Testis (tissue), 2 donors: ENCODE measurements at regions not wholly inside any gene's neighbourhood (a gene's known extent, or its start where the extent isn't known, plus 50 kb on each side); places are given as distances from the start of the nearest gene placed in this dataset.
A peak's percentile ranks its signal among the peaks of the same experiment; 100 is the strongest.

Experiments
- DNase-seq: peaks from one replicate; pipeline ENCODE4 v3.0.0-alpha.2; 2019
- H3K27ac ChIP-seq, 2 donors: fragments of 200-600 bp; sonication (generic); one replicate each; pipeline ENCODE4 v1.5.1; 2019
- H3K27me3 ChIP-seq: fragments of 200-600 bp; sonication (generic); one replicate; pipeline ENCODE4 v1.5.1; 2019
- H3K36me3 ChIP-seq: fragments of 200-600 bp; sonication (generic); one replicate; pipeline ENCODE4 v1.5.1; 2017; ENCODE audit warnings: low read depth; ENCODE audit errors: missing control alignments
- H3K4me1 ChIP-seq: fragments of 200-600 bp; sonication (generic); one replicate; pipeline ENCODE4 v1.5.1; 2019
- H3K4me3 ChIP-seq, 2 donors: fragments of 200-600 bp; sonication (generic); one replicate each; pipeline ENCODE4 v1.5.1; 2017 to 2019
- H3K9me3 ChIP-seq: fragments of 200-600 bp; sonication (generic); one replicate; pipeline ENCODE4 v1.5.1; 2017
- CTCF ChIP-seq, 3 experiments: fragments of 450-650 bp in 2 of 3; fragments of 200-600 bp in 1 of 3; sonication (generic) in 1 of 3; IDR thresholded peaks; one replicate each; pipeline ENCODE4 v1.5.1; 2016 to 2019; ENCODE audit warnings: antibody characterized with exemption in 3 of 3, mild to moderate bottlenecking in 2 of 3, moderate library complexity in 1 of 3
- POLR2A ChIP-seq: fragments of 450-650 bp; IDR thresholded peaks from one replicate; pipeline ENCODE4 v1.6.1; 2017; ENCODE audit warnings: antibody characterized with exemption, mild to moderate bottlenecking, moderate library complexity
- WGBS, 2 donors: methylation state at CpG; one replicate each; pipeline ENCODE4 v1.1.5; 2018; 5-methylcytosine and 5-hydroxymethylcytosine counted together
- intact Hi-C: fragments of 100-400 bp; cut with DNase I; formaldehyde crosslinking; loops from one replicate; pipeline ENCODE4 v1.15.1; 2023; ENCODE audit warnings: low total_unique reads

- 78 to 89% methylated on average over 15 to 53 of the region's 53 CpGs for WGBS, 2 donors
- H3K9me3 ChIP-seq, result no peaks in the 10 kb centered on the region
- H3K36me3 ChIP-seq, result no peaks in the 10 kb centered on the region
- TF ChIP-seq POLR2A (no peak), CTCF (IDR thresholded peaks at IDR 0.05) (no peak)
- DNase-seq, result peak; percentile 33
- H3K27ac ChIP-seq, result peak overlapping the region in 1 of 2 donors; percentile 13
- no peaks in the 10 kb centered on the region for H3K27me3 ChIP-seq
- intact Hi-C loops, result no loop called here
- H3K4me1 ChIP-seq, result no peaks in the 10 kb centered on the region
- H3K4me3 ChIP-seq, result peak overlapping the region; percentile 41 to 46
Observed at GRCh38 chr5:12794476-12795332, 890.5 kb upstream of the CTNND2 start.

- no peaks in the 10 kb centered on the region for H3K36me3 ChIP-seq
- H3K9me3 ChIP-seq, result no peaks in the 10 kb centered on the region
- TF ChIP-seq POLR2A (no peak), CTCF (IDR thresholded peaks at IDR 0.05) (no peak)
- DNase-seq, result no peak
- no peak overlapping the region for H3K4me3 ChIP-seq
- no peaks in the 10 kb centered on the region for H3K4me1 ChIP-seq
- 100% methylated on average over 1 of the region's 1 CpG for WGBS, 2 donors
- H3K27me3 ChIP-seq, result no peaks in the 10 kb centered on the region
- intact Hi-C loops, result no loop called here
- no peak overlapping the region for H3K27ac ChIP-seq
Observed at GRCh38 chr5:12793373-12793772, 889.1 kb upstream of the CTNND2 start.

- Histone ChIP-seq H3K4me3 (no peak overlapping the region), H3K27ac (no peak overlapping the region), H3K9me3 (no peaks in the 10 kb centered on the region), H3K4me1 (no peaks in the 10 kb centered on the region), H3K27me3 (no peaks in the 10 kb centered on the region), H3K36me3 (no peaks in the 10 kb centered on the region)
- 89 to 93% methylated on average over 5 of the region's 5 CpGs for WGBS, 2 donors
- no peak for TF ChIP-seq POLR2A
- no peak for DNase-seq
- intact Hi-C loops, result no loop called here
Observed at GRCh38 chr5:12780536-12780935, 876.3 kb upstream of the CTNND2 start.

- H3K27me3 ChIP-seq, result no peaks in the 10 kb centered on the region
- H3K27ac ChIP-seq, result no peak overlapping the region
- H3K4me1 ChIP-seq, result no peaks in the 10 kb centered on the region
- H3K4me3 ChIP-seq, result no peak overlapping the region
- no peaks in the 10 kb centered on the region for H3K36me3 ChIP-seq
- TF ChIP-seq CTCF (IDR thresholded peaks at IDR 0.05), result no peak
- no peak for TF ChIP-seq POLR2A
- intact Hi-C loops, result no loop called here
- 88 to 98% methylated on average over 3 of the region's 3 CpGs for WGBS, 2 donors
- no peak for DNase-seq
- H3K9me3 ChIP-seq, result no peaks in the 10 kb centered on the region
Observed at GRCh38 chr5:12777342-12777741, 873.1 kb upstream of the CTNND2 start.

- Histone ChIP-seq H3K9me3 (no peaks in the 10 kb centered on the region), H3K27me3 (no peaks in the 10 kb centered on the region), H3K4me3 (no peak overlapping the region), H3K4me1 (no peaks in the 10 kb centered on the region), H3K27ac (no peak overlapping the region), H3K36me3 (no peaks in the 10 kb centered on the region)
- no peak for TF ChIP-seq POLR2A
- TF ChIP-seq CTCF (IDR thresholded peaks at IDR 0.05), result no peak
- WGBS, 2 donors, result 84 to 86% methylated on average over 4 of the region's 4 CpGs
- no peak for DNase-seq
- intact Hi-C loops, result no loop called here
Observed at GRCh38 chr5:12772276-12772675, 868.0 kb upstream of the CTNND2 start.
